Activated gamma-delta T cell treated with Interleukin-2 at 50 U/mL for 16 hours (primary cell): ENCODE measurements at regions not wholly inside any gene's neighbourhood (a gene's known extent, or its start where the extent isn't known, plus 50 kb on each side); places are given as distances from the start of the nearest gene placed in this dataset.
"Not testable (repeated sequence)": the region's sequence is repeated elsewhere in the genome, so short reads cannot be mapped to it uniquely, and the experiment has no call there.

Experiments used
- DNase-seq: peaks from one replicate; pipeline ENCODE4 v3.0.0-alpha.2; 2020

GRCh38 chr10:64365663-64366062 lies 844.5 kb downstream of the REEP3 start:
- no peak for DNase-seq

- no peak for DNase-seq
Observed at GRCh38 chr10:64368298-64368697, 847.1 kb downstream of the REEP3 start.

GRCh38 chr10:64369885-64370773 lies 848.9 kb downstream of the REEP3 start:
- no peak for DNase-seq

- no peak for DNase-seq
Observed at GRCh38 chr10:64374346-64374745, 853.1 kb downstream of the REEP3 start.

GRCh38 chr10:64376167-64376566 lies 855.0 kb downstream of the REEP3 start:
- no peak for DNase-seq

GRCh38 chr10:64379898-64380297 lies 858.7 kb downstream of the REEP3 start:
- no peak for DNase-seq

GRCh38 chr10:64385355-64385754 lies 864.2 kb downstream of the REEP3 start:
- DNase-seq = no peak

GRCh38 chr10:64394744-64395143 lies 873.5 kb downstream of the REEP3 start:
- no peak for DNase-seq

- DNase-seq = no peak
Observed at GRCh38 chr10:64396105-64396708, 875.0 kb downstream of the REEP3 start.

GRCh38 chr10:64397125-64397524 lies 875.9 kb downstream of the REEP3 start:
- DNase-seq = no peak

- DNase-seq = no peak
Observed at GRCh38 chr10:64408391-64409183, 887.4 kb downstream of the REEP3 start.

GRCh38 chr10:64409349-64409748 lies 888.1 kb downstream of the REEP3 start:
- no peak for DNase-seq

- no peak for DNase-seq
Observed at GRCh38 chr10:64416011-64416410, 894.8 kb downstream of the REEP3 start.

- no peak for DNase-seq
Observed at GRCh38 chr10:64419461-64419860, 898.3 kb downstream of the REEP3 start.

- DNase-seq = no peak
Observed at GRCh38 chr10:64426745-64427144, 905.5 kb downstream of the REEP3 start.

GRCh38 chr10:64430690-64431323 lies 909.6 kb downstream of the REEP3 start:
- DNase-seq = no peak

- DNase-seq = not testable (repeated sequence)
Observed at GRCh38 chr10:64441872-64442271, 920.7 kb downstream of the REEP3 start.

- no peak for DNase-seq
Observed at GRCh38 chr10:64444163-64444562, 923.0 kb downstream of the REEP3 start.

GRCh38 chr10:64444564-64444963 lies 923.4 kb downstream of the REEP3 start:
- no peak for DNase-seq

- no peak for DNase-seq
Observed at GRCh38 chr10:64449603-64450002, 928.4 kb downstream of the REEP3 start.

GRCh38 chr10:64450312-64450711 lies 929.1 kb downstream of the REEP3 start:
- DNase-seq = no peak

GRCh38 chr10:64454962-64455361 lies 933.8 kb downstream of the REEP3 start:
- no peak for DNase-seq

- DNase-seq = no peak
Observed at GRCh38 chr10:64458306-64458705, 937.1 kb downstream of the REEP3 start.
